Body of pancreas (tissue), 4 donors: ENCODE measurements at regions not wholly inside any gene's neighbourhood (a gene's known extent, or its start where the extent isn't known, plus 50 kb on each side); places are given as distances from the start of the nearest gene placed in this dataset.

Source experiments
- ATAC-seq: fragments of 150-250 bp; one replicate; pipeline ENCODE4 v1.9.1; 2016
- DNase-seq, 4 donors: peaks; one replicate each; pipeline ENCODE4 v3.0.0-alpha.2; 2019
- H3K27ac ChIP-seq, 4 donors: fragments of 200-600 bp; sonication (generic); 1 replicate in 3 of 4; 2 replicates in 1 of 4; pipeline versions ENCODE4 v1.5.1 to v1.6.1; 2016 to 2019; ENCODE audit warnings: mild to moderate bottlenecking in 1 of 4, mixed read lengths in 1 of 4, moderate library complexity in 1 of 4
- H3K27me3 ChIP-seq, 2 donors: fragments of 200-600 bp; sonication (generic); one replicate each; pipeline ENCODE4 v1.6.0; 2016; ENCODE audit warnings: mild to moderate bottlenecking in 1 of 2
- H3K36me3 ChIP-seq, 2 donors: fragments of 200-600 bp; sonication (generic); replicated peaks in 1 of 2; 2 replicates each; pipeline ENCODE4 v1.5.1; 2016; ENCODE audit warnings: low read depth in 2 of 2; ENCODE audit not compliant: insufficient read depth in 1 of 2
- H3K4me1 ChIP-seq: fragments of 200-600 bp; sonication (generic); one replicate; pipeline ENCODE4 v1.6.0; 2016
- H3K4me3 ChIP-seq, 2 donors: fragments of 200-600 bp; sonication (generic); 1 replicate in 1 of 2; 2 replicates in 1 of 2; pipeline ENCODE4 v1.5.1; 2016 to 2019
- H3K9me3 ChIP-seq, 3 donors: fragments of 200-600 bp; sonication (generic); 1 replicate in 2 of 3; 2 replicates in 1 of 3; pipeline ENCODE4 v1.5.1; 2016
- CTCF ChIP-seq, 7 experiments: fragments of 450-650 bp in 4 of 7; fragments of 200-600 bp in 3 of 7; sonication (generic) in 3 of 7; IDR thresholded peaks; one replicate each; pipeline ENCODE4 v1.5.1; 2016 to 2019; ENCODE audit warnings: antibody characterized with exemption in 7 of 7
- POLR2A ChIP-seq, 3 donors: fragments of 450-650 bp; IDR thresholded peaks; one replicate each; pipeline ENCODE4 v1.6.1; 2016; ENCODE audit warnings: antibody characterized with exemption in 3 of 3, mild to moderate bottlenecking in 2 of 3
- WGBS, 2 donors: methylation state at CpG; one replicate each; pipeline ENCODE4 v1.1.5; 2017; 5-methylcytosine and 5-hydroxymethylcytosine counted together
- intact Hi-C: fragments of 100-400 bp; cut with DNase I; formaldehyde crosslinking; loops from one replicate; pipeline ENCODE4 v1.15.1; 2023

- ATAC-seq (no peak), DNase-seq (no peak)
- Histone ChIP-seq H3K36me3 (no peaks in the 10 kb centered on the region), H3K27me3 (no peaks in the 10 kb centered on the region), H3K4me3 (no peak overlapping the region), H3K4me1 (no peaks in the 10 kb centered on the region), H3K27ac (no peak overlapping the region), H3K9me3 (no peaks in the 10 kb centered on the region)
- WGBS, 2 donors: 26 to 30% methylated on average over 4 of the region's 4 CpGs
- intact Hi-C loops: no loop called here
- no peak for TF ChIP-seq CTCF (IDR thresholded peaks at IDR 0.05)
- no peak for TF ChIP-seq POLR2A (IDR thresholded peaks at IDR 0.05)
Observed at GRCh38 chr6:66578362-66578761, 871.3 kb upstream of the EYS start.

- Histone ChIP-seq H3K27ac (no peak overlapping the region), H3K27me3 (no peaks in the 10 kb centered on the region), H3K9me3 (no peaks in the 10 kb centered on the region), H3K36me3 (no peaks in the 10 kb centered on the region), H3K4me1 (no peaks in the 10 kb centered on the region), H3K4me3 (no peak overlapping the region)
- no peak for ATAC-seq
- intact Hi-C loops: no loop called here
- no peak for DNase-seq
- no peak for TF ChIP-seq CTCF (IDR thresholded peaks at IDR 0.05)
- TF ChIP-seq POLR2A (IDR thresholded peaks at IDR 0.05): no peak
- WGBS, 2 donors: 54 to 65% methylated on average over 4 of the region's 4 CpGs
Observed at GRCh38 chr6:66568271-66568670, 861.2 kb upstream of the EYS start.

- H3K9me3 ChIP-seq: no peaks in the 10 kb centered on the region
- DNase-seq: no peak
- no peak overlapping the region for H3K27ac ChIP-seq
- H3K4me3 ChIP-seq: no peak overlapping the region
- no peaks in the 10 kb centered on the region for H3K4me1 ChIP-seq
- intact Hi-C loops: no loop called here
- no peaks in the 10 kb centered on the region for H3K36me3 ChIP-seq
- 78 to 80% methylated on average over 6 of the region's 6 CpGs for WGBS, 2 donors
- no peak for TF ChIP-seq POLR2A (IDR thresholded peaks at IDR 0.05)
- no peak for TF ChIP-seq CTCF (IDR thresholded peaks at IDR 0.05)
- ATAC-seq: no peak
- no peaks in the 10 kb centered on the region for H3K27me3 ChIP-seq
Observed at GRCh38 chr6:66561479-66561878, 854.5 kb upstream of the EYS start.

- Histone ChIP-seq H3K36me3 (no peaks in the 10 kb centered on the region), H3K9me3 (no peaks in the 10 kb centered on the region), H3K4me1 (no peaks in the 10 kb centered on the region), H3K27ac (no peak overlapping the region), H3K4me3 (no peak overlapping the region), H3K27me3 (no peaks in the 10 kb centered on the region)
- DNase-seq (no peak), ATAC-seq (no peak)
- TF ChIP-seq CTCF (IDR thresholded peaks at IDR 0.05) (no peak), POLR2A (IDR thresholded peaks at IDR 0.05) (no peak)
- intact Hi-C loops: no loop called here
Observed at GRCh38 chr6:66558189-66558588, 851.2 kb upstream of the EYS start.

- Histone ChIP-seq H3K4me1 (no peaks in the 10 kb centered on the region), H3K27me3 (no peaks in the 10 kb centered on the region), H3K36me3 (no peaks in the 10 kb centered on the region), H3K9me3 (no peaks in the 10 kb centered on the region), H3K4me3 (no peak overlapping the region), H3K27ac (no peak overlapping the region)
- DNase-seq (no peak), ATAC-seq (no peak)
- WGBS, 2 donors: 55 to 62% methylated on average over 1 of the region's 1 CpG
- TF ChIP-seq CTCF (IDR thresholded peaks at IDR 0.05) (no peak), POLR2A (IDR thresholded peaks at IDR 0.05) (no peak)
- intact Hi-C loops: no loop called here
Observed at GRCh38 chr6:66556936-66557335, 849.9 kb upstream of the EYS start.
